HL-60 (cell line): ENCODE measurements at regions not wholly inside any gene's neighbourhood (a gene's known extent, or its start where the extent isn't known, plus 50 kb on each side); places are given as distances from the start of the nearest gene placed in this dataset.

Experiments
- DNase-seq, 2 experiments: peaks; one replicate each; pipeline ENCODE4 v3.0.0-alpha.2; 2010 to 2020; ENCODE audit warnings: low read depth in 1 of 2, low spot score in 1 of 2
- H3K27ac ChIP-seq: fragments of 250-450 bp; sonication (Bioruptor Pico); replicated peaks from 2 replicates; pipeline ENCODE4 v1.5.1; 2020; ENCODE audit warnings: mild to moderate bottlenecking, moderate library complexity
- H3K27me3 ChIP-seq: fragments of 250-450 bp; sonication (Bioruptor Pico); 2 replicates; pipeline ENCODE4 v1.5.1; 2021; ENCODE audit warnings: mild to moderate bottlenecking, moderate library complexity; ENCODE audit not compliant: insufficient read depth, poor library complexity, severe bottlenecking
- H3K4me3 ChIP-seq: replicated peaks from 2 replicates; pipeline ENCODE4 v1.5.1; 2011; ENCODE audit warnings: mild to moderate bottlenecking, control low read depth, low read length; ENCODE audit not compliant: insufficient read depth
- GABPA ChIP-seq: IDR thresholded peaks from 2 replicates; pipeline ENCODE4 v1.6.1; 2012; ENCODE audit warnings: low read depth
- POLR2AphosphoS5 ChIP-seq: IDR thresholded peaks from 2 replicates; pipeline ENCODE4 v1.6.1; 2012; ENCODE audit warnings: low read depth
- SPI1 ChIP-seq: IDR thresholded peaks from 2 replicates; pipeline ENCODE4 v1.6.1; 2012; ENCODE audit warnings: low read depth, mild to moderate bottlenecking, borderline replicate concordance
- TF ChIP-seq, protein P1 (sequence below): IDR thresholded peaks from one replicate; pipeline ENCODE4 v1.5.1; 2011; ENCODE audit warnings: low read length, control low read depth, inconsistent platforms; ENCODE audit not compliant: insufficient read depth
- TF ChIP-seq, protein P2 (sequence below): IDR thresholded peaks from 2 replicates; pipeline ENCODE4 v1.6.1; 2012; ENCODE audit warnings: low read depth; ENCODE audit not compliant: insufficient replicate concordance

DNA sequence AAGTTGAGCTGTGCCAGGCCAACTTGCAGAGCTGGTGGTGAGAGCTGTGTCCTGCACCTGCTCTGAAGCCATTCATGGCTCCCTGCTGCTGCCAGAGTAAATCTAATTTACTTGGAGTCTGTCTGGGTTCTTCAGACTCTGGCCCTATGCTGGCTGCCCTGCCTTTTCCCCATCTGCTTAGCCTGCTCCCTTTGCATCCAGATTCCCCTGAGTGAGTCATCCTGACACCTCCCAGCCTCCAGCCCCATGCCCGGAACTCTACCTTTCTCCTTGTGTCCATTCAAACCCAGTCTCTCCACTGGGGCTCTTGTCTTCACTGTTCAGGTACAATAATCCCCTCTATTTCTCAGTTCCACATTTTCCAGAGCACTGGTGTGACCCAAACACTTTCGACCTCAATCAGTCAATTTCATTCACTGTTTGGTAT lies 434.4 kb upstream of the ZMIZ1 start:
- TF ChIP-seq POLR2AphosphoS5 (no peak), SPI1 (no peak), GABPA (no peak)
- TF ChIP-seq, protein P1, sequence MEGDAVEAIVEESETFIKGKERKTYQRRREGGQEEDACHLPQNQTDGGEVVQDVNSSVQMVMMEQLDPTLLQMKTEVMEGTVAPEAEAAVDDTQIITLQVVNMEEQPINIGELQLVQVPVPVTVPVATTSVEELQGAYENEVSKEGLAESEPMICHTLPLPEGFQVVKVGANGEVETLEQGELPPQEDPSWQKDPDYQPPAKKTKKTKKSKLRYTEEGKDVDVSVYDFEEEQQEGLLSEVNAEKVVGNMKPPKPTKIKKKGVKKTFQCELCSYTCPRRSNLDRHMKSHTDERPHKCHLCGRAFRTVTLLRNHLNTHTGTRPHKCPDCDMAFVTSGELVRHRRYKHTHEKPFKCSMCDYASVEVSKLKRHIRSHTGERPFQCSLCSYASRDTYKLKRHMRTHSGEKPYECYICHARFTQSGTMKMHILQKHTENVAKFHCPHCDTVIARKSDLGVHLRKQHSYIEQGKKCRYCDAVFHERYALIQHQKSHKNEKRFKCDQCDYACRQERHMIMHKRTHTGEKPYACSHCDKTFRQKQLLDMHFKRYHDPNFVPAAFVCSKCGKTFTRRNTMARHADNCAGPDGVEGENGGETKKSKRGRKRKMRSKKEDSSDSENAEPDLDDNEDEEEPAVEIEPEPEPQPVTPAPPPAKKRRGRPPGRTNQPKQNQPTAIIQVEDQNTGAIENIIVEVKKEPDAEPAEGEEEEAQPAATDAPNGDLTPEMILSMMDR = no peak
- TF ChIP-seq, protein P2, sequence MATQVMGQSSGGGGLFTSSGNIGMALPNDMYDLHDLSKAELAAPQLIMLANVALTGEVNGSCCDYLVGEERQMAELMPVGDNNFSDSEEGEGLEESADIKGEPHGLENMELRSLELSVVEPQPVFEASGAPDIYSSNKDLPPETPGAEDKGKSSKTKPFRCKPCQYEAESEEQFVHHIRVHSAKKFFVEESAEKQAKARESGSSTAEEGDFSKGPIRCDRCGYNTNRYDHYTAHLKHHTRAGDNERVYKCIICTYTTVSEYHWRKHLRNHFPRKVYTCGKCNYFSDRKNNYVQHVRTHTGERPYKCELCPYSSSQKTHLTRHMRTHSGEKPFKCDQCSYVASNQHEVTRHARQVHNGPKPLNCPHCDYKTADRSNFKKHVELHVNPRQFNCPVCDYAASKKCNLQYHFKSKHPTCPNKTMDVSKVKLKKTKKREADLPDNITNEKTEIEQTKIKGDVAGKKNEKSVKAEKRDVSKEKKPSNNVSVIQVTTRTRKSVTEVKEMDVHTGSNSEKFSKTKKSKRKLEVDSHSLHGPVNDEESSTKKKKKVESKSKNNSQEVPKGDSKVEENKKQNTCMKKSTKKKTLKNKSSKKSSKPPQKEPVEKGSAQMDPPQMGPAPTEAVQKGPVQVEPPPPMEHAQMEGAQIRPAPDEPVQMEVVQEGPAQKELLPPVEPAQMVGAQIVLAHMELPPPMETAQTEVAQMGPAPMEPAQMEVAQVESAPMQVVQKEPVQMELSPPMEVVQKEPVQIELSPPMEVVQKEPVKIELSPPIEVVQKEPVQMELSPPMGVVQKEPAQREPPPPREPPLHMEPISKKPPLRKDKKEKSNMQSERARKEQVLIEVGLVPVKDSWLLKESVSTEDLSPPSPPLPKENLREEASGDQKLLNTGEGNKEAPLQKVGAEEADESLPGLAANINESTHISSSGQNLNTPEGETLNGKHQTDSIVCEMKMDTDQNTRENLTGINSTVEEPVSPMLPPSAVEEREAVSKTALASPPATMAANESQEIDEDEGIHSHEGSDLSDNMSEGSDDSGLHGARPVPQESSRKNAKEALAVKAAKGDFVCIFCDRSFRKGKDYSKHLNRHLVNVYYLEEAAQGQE = no peak
- Histone ChIP-seq H3K27me3 (no peaks in the 10 kb centered on the region), H3K4me3 (no peak overlapping the region), H3K27ac (no peak overlapping the region)
- DNase-seq = no peak

DNA sequence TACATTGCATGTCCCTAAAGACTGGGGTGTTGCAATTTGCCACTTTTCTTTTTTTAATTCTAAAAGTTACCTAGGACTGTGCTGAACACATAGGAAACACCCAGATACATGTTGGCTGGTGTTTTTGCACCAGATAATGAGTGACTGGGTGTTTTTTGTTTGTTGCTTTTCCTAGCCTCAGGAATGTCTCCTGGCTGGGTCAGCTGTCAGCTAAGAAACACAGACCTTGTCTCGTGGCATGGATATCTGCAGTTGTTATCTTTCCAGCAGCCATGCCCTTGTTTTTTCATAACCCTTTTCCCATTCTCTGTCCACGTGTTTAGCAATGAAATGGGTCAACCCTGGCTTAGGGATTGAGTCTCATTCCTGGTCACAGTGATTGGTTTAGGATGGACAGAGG lies 433.9 kb upstream of the ZMIZ1 start:
- Histone ChIP-seq H3K4me3 (no peak overlapping the region), H3K27ac (no peak overlapping the region), H3K27me3 (no peaks in the 10 kb centered on the region)
- TF ChIP-seq SPI1 (no peak), POLR2AphosphoS5 (no peak), GABPA (no peak)
- TF ChIP-seq, protein P2 = no peak
- TF ChIP-seq, protein P1 = no peak
- no peak for DNase-seq

DNA sequence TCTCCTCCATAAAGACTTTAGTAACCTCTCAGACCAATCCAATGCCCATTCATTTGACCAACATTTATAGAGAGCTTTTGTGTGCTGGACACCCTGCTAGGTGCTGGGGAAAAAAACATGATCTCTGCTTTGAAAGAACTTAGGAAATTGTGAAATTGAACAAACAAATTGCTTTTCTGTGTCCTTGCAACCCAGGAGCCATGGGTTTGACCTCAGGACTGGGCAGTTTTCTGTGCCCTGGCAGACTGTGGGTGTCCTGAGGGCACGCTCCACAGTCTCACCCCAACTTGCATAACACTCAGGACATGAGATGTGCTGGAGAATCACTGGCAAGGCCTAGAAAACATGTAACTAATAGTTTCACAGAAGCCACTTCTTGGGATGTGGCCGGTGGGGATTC lies 429.1 kb upstream of the ZMIZ1 start:
- no peaks in the 10 kb centered on the region for H3K27me3 ChIP-seq
- H3K4me3 ChIP-seq = no peak overlapping the region
- TF ChIP-seq, protein P1 = no peak
- no peak for TF ChIP-seq POLR2AphosphoS5
- TF ChIP-seq SPI1 = no peak
- TF ChIP-seq GABPA = no peak
- TF ChIP-seq, protein P2 = no peak
- no peak overlapping the region for H3K27ac ChIP-seq
- no peak for DNase-seq
